ENCODE measurements at regions not wholly inside any gene's neighbourhood (a gene's known extent, or its start where the extent isn't known, plus 50 kb on each side); places are given as distances from the start of the nearest gene placed in this dataset.

GRCh38 chr7:28246921-28247461 is 66.4 kb upstream of the JAZF1 start (continued):
- TF ChIP-seq BCL11A (IDR thresholded peaks at IDR 0.05; ENCODE audit: low read depth in 2 of 2, low read length in 2 of 2) (no peak), ATF2 (IDR thresholded peaks at IDR 0.05; ENCODE audit: low read length) (no peak), MAFK (IDR thresholded peaks at IDR 0.05; ENCODE audit: low read depth, low read length) (no peak), RXRA (IDR thresholded peaks at IDR 0.05; ENCODE audit: insufficient read depth, low read depth, low read length) (no peak)

Measured in H1 (cell line).